GM13977 (cell line): ENCODE measurements at regions not wholly inside any gene's neighbourhood (a gene's known extent, or its start where the extent isn't known, plus 50 kb on each side); places are given as distances from the start of the nearest gene placed in this dataset.

Experiments
- DNase-seq: peaks from one replicate; pipeline ENCODE4 v3.0.0; 2012; ENCODE audit warnings: low spot score
- CTCF ChIP-seq: IDR thresholded peaks from 2 replicates; pipeline ENCODE4 v1.5.1; 2012; ENCODE audit warnings: mild to moderate bottlenecking, control low read depth; ENCODE audit not compliant: insufficient read depth; ENCODE audit errors: extremely low read depth, missing control alignments
- in situ Hi-C: fragments of 300-500 bp; cut with MboI; formaldehyde crosslinking; loops from one replicate; pipeline ENCODE4 v1.12.0; 2022; ENCODE audit warnings: low sequenced_read_pairs, low pct_unique_long_range_greater_than_20kb, mixed read lengths, inconsistent platforms; ENCODE audit not compliant: unreplicated experiment

- no peak for TF ChIP-seq CTCF
- DNase-seq = no peak
- in situ Hi-C loops = no loop called here
These were observed 566.2 kb upstream of the NRSN1 start for GRCh38 chr6:23559587-23560343.

- in situ Hi-C loops = no loop called here
These were observed 564.3 kb upstream of the NRSN1 start for GRCh38 chr6:23561732-23562131.

GRCh38 chr6:23562554-23562953, 563.5 kb upstream of the NRSN1 start:
- DNase-seq = no peak
- TF ChIP-seq CTCF = no peak
- in situ Hi-C loops = no loop called here

More at GRCh38 chr6:23561732-23562131, 564.3 kb upstream of the NRSN1 start:
- no peak for DNase-seq
- no peak for TF ChIP-seq CTCF

- DNase-seq = no peak
- in situ Hi-C loops = no loop called here
- TF ChIP-seq CTCF = no peak
These were observed 562.7 kb upstream of the NRSN1 start for GRCh38 chr6:23563323-23563722.

- DNase-seq = no peak
- in situ Hi-C loops = no loop called here
- no peak for TF ChIP-seq CTCF
These were observed 559.6 kb upstream of the NRSN1 start for GRCh38 chr6:23566418-23566817.

GRCh38 chr6:23568292-23568691, 557.7 kb upstream of the NRSN1 start:
- DNase-seq = no peak
- no peak for TF ChIP-seq CTCF
- in situ Hi-C loops = no loop called here
